ENCODE measurements at regions not wholly inside any gene's neighbourhood (a gene's known extent, or its start where the extent isn't known, plus 50 kb on each side); places are given as distances from the start of the nearest gene placed in this dataset.

- H3K4me1 ChIP-seq (ENCODE audit: control insufficient read depth in 5 of 5, insufficient read depth in 5 of 5, low read length in 5 of 5): peaks cover 0 to 4% (median 0%) of the 10 kb centered on the region in 5 donors
- H3K9ac ChIP-seq (ENCODE audit: low read length in 5 of 5): no peak overlapping the region
- H3K36me3 ChIP-seq (ENCODE audit: control insufficient read depth in 5 of 5, insufficient read depth in 5 of 5, low read length in 5 of 5): no peaks in the 10 kb centered on the region
- no peak overlapping the region for H3K4me3 ChIP-seq (ENCODE audit: low read depth in 1 of 5, low read length in 5 of 5)
- H3K9me3 ChIP-seq (ENCODE audit: control insufficient read depth in 5 of 5, low read length in 5 of 5): no peaks in the 10 kb centered on the region
- no peak overlapping the region for H3K27ac ChIP-seq (ENCODE audit: low read depth, low read length)
- no peaks in the 10 kb centered on the region for H3K27me3 ChIP-seq (ENCODE audit: control insufficient read depth in 5 of 5, insufficient read depth in 4 of 5, low read length in 5 of 5)
Observed at GRCh38 chr13:33372251-33372919, 86.8 kb upstream of the STARD13 start.

- Histone ChIP-seq H3K9ac (ENCODE audit: low read length in 5 of 5) (no peak overlapping the region), H3K27ac (ENCODE audit: low read depth, low read length) (no peak overlapping the region), H3K4me3 (ENCODE audit: low read depth in 1 of 5, low read length in 5 of 5) (no peak overlapping the region), H3K4me1 (ENCODE audit: control insufficient read depth in 5 of 5, insufficient read depth in 5 of 5, low read length in 5 of 5) (no peaks in the 10 kb centered on the region), H3K27me3 (ENCODE audit: control insufficient read depth in 5 of 5, insufficient read depth in 4 of 5, low read length in 5 of 5) (no peaks in the 10 kb centered on the region), H3K9me3 (ENCODE audit: control insufficient read depth in 5 of 5, low read length in 5 of 5) (no peaks in the 10 kb centered on the region), H3K36me3 (ENCODE audit: control insufficient read depth in 5 of 5, insufficient read depth in 5 of 5, low read length in 5 of 5) (no peaks in the 10 kb centered on the region)
Observed at GRCh38 chr13:33373624-33374023, 88.1 kb upstream of the STARD13 start.

- H3K4me3 ChIP-seq (ENCODE audit: low read depth in 1 of 5, low read length in 5 of 5): no peak overlapping the region
- no peaks in the 10 kb centered on the region for H3K27me3 ChIP-seq (ENCODE audit: control insufficient read depth in 5 of 5, insufficient read depth in 4 of 5, low read length in 5 of 5)
- H3K9me3 ChIP-seq (ENCODE audit: control insufficient read depth in 5 of 5, low read length in 5 of 5): no peaks in the 10 kb centered on the region
- H3K4me1 ChIP-seq (ENCODE audit: control insufficient read depth in 5 of 5, insufficient read depth in 5 of 5, low read length in 5 of 5): no peaks in the 10 kb centered on the region
- H3K9ac ChIP-seq (ENCODE audit: low read length in 5 of 5): no peak overlapping the region
- H3K36me3 ChIP-seq (ENCODE audit: control insufficient read depth in 5 of 5, insufficient read depth in 5 of 5, low read length in 5 of 5): no peaks in the 10 kb centered on the region
- no peak overlapping the region for H3K27ac ChIP-seq (ENCODE audit: low read depth, low read length)
Observed at GRCh38 chr13:33375421-33375820, 89.9 kb upstream of the STARD13 start.

GRCh38 chr13:33376212-33376611 lies 90.7 kb upstream of the STARD13 start:
- H3K4me3 ChIP-seq (ENCODE audit: low read depth in 1 of 5, low read length in 5 of 5): no peak overlapping the region
- no peak overlapping the region for H3K27ac ChIP-seq (ENCODE audit: low read depth, low read length)
- H3K9ac ChIP-seq (ENCODE audit: low read length in 5 of 5): no peak overlapping the region
- no peaks in the 10 kb centered on the region for H3K27me3 ChIP-seq (ENCODE audit: control insufficient read depth in 5 of 5, insufficient read depth in 4 of 5, low read length in 5 of 5)
- no peaks in the 10 kb centered on the region for H3K9me3 ChIP-seq (ENCODE audit: control insufficient read depth in 5 of 5, low read length in 5 of 5)
- no peaks in the 10 kb centered on the region for H3K36me3 ChIP-seq (ENCODE audit: control insufficient read depth in 5 of 5, insufficient read depth in 5 of 5, low read length in 5 of 5)
- no peaks in the 10 kb centered on the region for H3K4me1 ChIP-seq (ENCODE audit: control insufficient read depth in 5 of 5, insufficient read depth in 5 of 5, low read length in 5 of 5)

GRCh38 chr13:33377411-33377810 lies 91.9 kb upstream of the STARD13 start:
- H3K36me3 ChIP-seq (ENCODE audit: control insufficient read depth in 5 of 5, insufficient read depth in 5 of 5, low read length in 5 of 5): no peaks in the 10 kb centered on the region
- H3K9me3 ChIP-seq (ENCODE audit: control insufficient read depth in 5 of 5, low read length in 5 of 5): no peaks in the 10 kb centered on the region
- H3K27me3 ChIP-seq (ENCODE audit: control insufficient read depth in 5 of 5, insufficient read depth in 4 of 5, low read length in 5 of 5): no peaks in the 10 kb centered on the region
- no peak overlapping the region for H3K9ac ChIP-seq (ENCODE audit: low read length in 5 of 5)
- no peak overlapping the region for H3K27ac ChIP-seq (ENCODE audit: low read depth, low read length)
- H3K4me1 ChIP-seq (ENCODE audit: control insufficient read depth in 5 of 5, insufficient read depth in 5 of 5, low read length in 5 of 5): no peaks in the 10 kb centered on the region
- H3K4me3 ChIP-seq (ENCODE audit: low read depth in 1 of 5, low read length in 5 of 5): no peak overlapping the region

GRCh38 chr13:33377825-33378224 lies 92.3 kb upstream of the STARD13 start:
- H3K9ac ChIP-seq (ENCODE audit: low read length in 5 of 5): no peak overlapping the region
- no peaks in the 10 kb centered on the region for H3K4me1 ChIP-seq (ENCODE audit: control insufficient read depth in 5 of 5, insufficient read depth in 5 of 5, low read length in 5 of 5)
- H3K27ac ChIP-seq (ENCODE audit: low read depth, low read length): no peak overlapping the region
- no peaks in the 10 kb centered on the region for H3K27me3 ChIP-seq (ENCODE audit: control insufficient read depth in 5 of 5, insufficient read depth in 4 of 5, low read length in 5 of 5)
- no peaks in the 10 kb centered on the region for H3K9me3 ChIP-seq (ENCODE audit: control insufficient read depth in 5 of 5, low read length in 5 of 5)
- H3K4me3 ChIP-seq (ENCODE audit: low read depth in 1 of 5, low read length in 5 of 5): no peak overlapping the region
- H3K36me3 ChIP-seq (ENCODE audit: control insufficient read depth in 5 of 5, insufficient read depth in 5 of 5, low read length in 5 of 5): no peaks in the 10 kb centered on the region

- Histone ChIP-seq H3K4me1 (ENCODE audit: control insufficient read depth in 5 of 5, insufficient read depth in 5 of 5, low read length in 5 of 5) (no peaks in the 10 kb centered on the region), H3K9me3 (ENCODE audit: control insufficient read depth in 5 of 5, low read length in 5 of 5) (no peaks in the 10 kb centered on the region), H3K36me3 (ENCODE audit: control insufficient read depth in 5 of 5, insufficient read depth in 5 of 5, low read length in 5 of 5) (no peaks in the 10 kb centered on the region), H3K4me3 (ENCODE audit: low read depth in 1 of 5, low read length in 5 of 5) (no peak overlapping the region), H3K27me3 (ENCODE audit: control insufficient read depth in 5 of 5, insufficient read depth in 4 of 5, low read length in 5 of 5) (no peaks in the 10 kb centered on the region), H3K27ac (ENCODE audit: low read depth, low read length) (no peak overlapping the region), H3K9ac (ENCODE audit: low read length in 5 of 5) (no peak overlapping the region)
Observed at GRCh38 chr13:33379608-33380007, 94.1 kb upstream of the STARD13 start.

- Histone ChIP-seq H3K9me3 (ENCODE audit: control insufficient read depth in 5 of 5, low read length in 5 of 5) (no peaks in the 10 kb centered on the region), H3K27me3 (ENCODE audit: control insufficient read depth in 5 of 5, insufficient read depth in 4 of 5, low read length in 5 of 5) (no peaks in the 10 kb centered on the region), H3K36me3 (ENCODE audit: control insufficient read depth in 5 of 5, insufficient read depth in 5 of 5, low read length in 5 of 5) (no peaks in the 10 kb centered on the region), H3K9ac (ENCODE audit: low read length in 5 of 5) (no peak overlapping the region), H3K4me3 (ENCODE audit: low read depth in 1 of 5, low read length in 5 of 5) (no peak overlapping the region), H3K27ac (ENCODE audit: low read depth, low read length) (no peak overlapping the region), H3K4me1 (ENCODE audit: control insufficient read depth in 5 of 5, insufficient read depth in 5 of 5, low read length in 5 of 5) (no peaks in the 10 kb centered on the region)
Observed at GRCh38 chr13:33380487-33381079, 95.0 kb upstream of the STARD13 start.

GRCh38 chr13:33381180-33381579 lies 95.6 kb upstream of the STARD13 start:
- H3K9me3 ChIP-seq (ENCODE audit: control insufficient read depth in 5 of 5, low read length in 5 of 5): no peaks in the 10 kb centered on the region
- H3K27me3 ChIP-seq (ENCODE audit: control insufficient read depth in 5 of 5, insufficient read depth in 4 of 5, low read length in 5 of 5): no peaks in the 10 kb centered on the region
- H3K27ac ChIP-seq (ENCODE audit: low read depth, low read length): no peak overlapping the region
- H3K9ac ChIP-seq (ENCODE audit: low read length in 5 of 5): no peak overlapping the region
- no peaks in the 10 kb centered on the region for H3K4me1 ChIP-seq (ENCODE audit: control insufficient read depth in 5 of 5, insufficient read depth in 5 of 5, low read length in 5 of 5)
- H3K36me3 ChIP-seq (ENCODE audit: control insufficient read depth in 5 of 5, insufficient read depth in 5 of 5, low read length in 5 of 5): no peaks in the 10 kb centered on the region
- no peak overlapping the region for H3K4me3 ChIP-seq (ENCODE audit: low read depth in 1 of 5, low read length in 5 of 5)

GRCh38 chr13:33381906-33382305 lies 96.4 kb upstream of the STARD13 start:
- no peaks in the 10 kb centered on the region for H3K27me3 ChIP-seq (ENCODE audit: control insufficient read depth in 5 of 5, insufficient read depth in 4 of 5, low read length in 5 of 5)
- no peaks in the 10 kb centered on the region for H3K36me3 ChIP-seq (ENCODE audit: control insufficient read depth in 5 of 5, insufficient read depth in 5 of 5, low read length in 5 of 5)
- H3K4me3 ChIP-seq (ENCODE audit: low read depth in 1 of 5, low read length in 5 of 5): no peak overlapping the region
- H3K9me3 ChIP-seq (ENCODE audit: control insufficient read depth in 5 of 5, low read length in 5 of 5): no peaks in the 10 kb centered on the region
- H3K9ac ChIP-seq (ENCODE audit: low read length in 5 of 5): no peak overlapping the region
- H3K27ac ChIP-seq (ENCODE audit: low read depth, low read length): no peak overlapping the region
- no peaks in the 10 kb centered on the region for H3K4me1 ChIP-seq (ENCODE audit: control insufficient read depth in 5 of 5, insufficient read depth in 5 of 5, low read length in 5 of 5)

Measured in subcutaneous abdominal adipose tissue (tissue), 5 donors.